GM21360 (cell line): ENCODE measurements at regions not wholly inside any gene's neighbourhood (a gene's known extent, or its start where the extent isn't known, plus 50 kb on each side); places are given as distances from the start of the nearest gene placed in this dataset.

ENCODE experiments used
- ATAC-seq: cut with Tn5 transposase; IDR thresholded peaks from one replicate; pipeline ENCODE4 v1.9.1; 2021; ENCODE audit warnings: mild to moderate bottlenecking, moderate library complexity; ENCODE audit not compliant: unreplicated experiment

DNA sequence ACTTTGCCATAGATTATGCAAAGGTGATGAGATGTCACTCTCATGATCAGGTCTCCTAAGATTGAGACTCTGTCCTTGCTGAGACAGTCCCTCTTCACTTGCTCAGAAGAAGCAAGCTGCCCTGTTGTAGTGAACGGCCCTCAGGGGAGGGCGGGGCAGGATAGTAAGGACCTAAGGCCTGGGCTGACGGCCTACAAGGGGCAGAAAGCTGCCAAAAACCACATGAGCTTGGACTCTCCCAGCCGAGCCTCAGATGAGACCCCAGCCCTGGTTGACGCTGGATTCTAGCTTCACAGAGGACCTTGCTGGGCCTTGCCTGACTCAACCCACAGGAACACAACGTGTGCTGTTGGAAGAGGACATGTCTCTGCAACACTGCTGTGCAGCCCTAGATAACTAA lies 1182.5 kb downstream of the TBC1D22A start:
- ATAC-seq, result no peak

DNA sequence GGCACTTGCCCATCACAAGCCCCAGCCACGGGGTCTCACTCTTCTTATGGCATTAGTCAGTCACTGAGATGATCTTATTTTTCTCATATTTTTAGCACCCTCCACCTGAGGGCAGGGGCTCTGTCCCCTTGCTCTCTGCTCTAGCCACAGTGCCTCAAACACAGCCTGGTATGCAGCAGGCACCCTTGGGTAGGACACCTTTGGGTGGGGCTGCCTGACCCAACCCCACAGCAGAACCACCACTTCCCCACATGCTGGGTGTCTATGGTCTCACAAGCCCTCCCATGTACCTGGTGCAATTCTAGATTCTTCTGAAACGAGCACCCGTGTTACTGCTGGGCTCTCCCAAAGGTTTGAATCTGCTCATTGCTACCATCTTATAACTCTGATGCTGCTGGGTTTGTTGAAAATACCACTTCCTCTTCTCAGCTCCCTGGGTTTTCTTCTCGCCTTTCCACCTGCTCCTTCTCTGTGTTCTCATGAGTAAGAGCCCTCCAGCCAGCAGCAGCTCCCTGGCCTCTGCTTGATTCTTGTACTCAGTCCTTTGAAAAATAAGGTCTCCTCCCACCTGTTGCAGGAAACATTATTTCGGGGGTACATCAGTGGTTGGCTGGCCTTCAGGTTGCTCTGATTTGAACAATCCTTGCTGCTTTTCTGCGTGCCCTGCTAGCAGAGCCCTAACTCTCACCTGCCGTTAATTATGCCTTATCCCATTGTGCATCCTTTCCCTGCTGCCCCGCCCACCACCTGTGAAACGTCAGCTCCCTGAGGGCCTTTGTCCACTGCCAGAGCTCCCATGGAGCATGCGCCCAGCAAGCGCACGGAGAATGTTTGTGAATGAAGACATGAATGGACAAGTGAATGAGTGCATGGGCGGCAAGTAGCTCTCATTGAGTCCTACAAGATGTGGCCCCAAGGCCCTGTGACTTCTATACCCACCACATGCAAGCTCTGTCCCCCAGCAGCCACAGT lies 1181.6 kb downstream of the TBC1D22A start:
- ATAC-seq, result no peak

DNA sequence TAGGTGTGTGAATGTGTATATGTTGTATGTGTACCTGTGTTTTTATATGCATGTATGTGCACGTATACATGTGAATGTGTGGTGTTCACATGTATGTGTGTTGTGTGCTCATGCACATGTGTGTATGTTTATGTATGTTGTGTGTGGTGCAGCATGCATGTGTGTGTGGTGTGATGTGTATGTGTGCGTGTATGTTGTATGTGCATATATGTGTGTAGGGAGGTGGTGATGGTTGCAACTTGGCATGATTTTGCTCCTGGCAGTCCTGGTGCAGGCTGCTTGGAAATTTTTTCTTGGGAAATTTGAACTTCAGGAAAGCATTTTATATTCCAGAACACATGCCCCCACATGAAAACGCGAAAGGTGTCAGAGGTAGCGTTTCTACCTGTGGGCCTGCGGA lies 1177.8 kb downstream of the TBC1D22A start:
- no peak for ATAC-seq

GRCh38 chr22:47933891-47934290 lies 1171.4 kb downstream of the TBC1D22A start:
- no peak for ATAC-seq

DNA sequence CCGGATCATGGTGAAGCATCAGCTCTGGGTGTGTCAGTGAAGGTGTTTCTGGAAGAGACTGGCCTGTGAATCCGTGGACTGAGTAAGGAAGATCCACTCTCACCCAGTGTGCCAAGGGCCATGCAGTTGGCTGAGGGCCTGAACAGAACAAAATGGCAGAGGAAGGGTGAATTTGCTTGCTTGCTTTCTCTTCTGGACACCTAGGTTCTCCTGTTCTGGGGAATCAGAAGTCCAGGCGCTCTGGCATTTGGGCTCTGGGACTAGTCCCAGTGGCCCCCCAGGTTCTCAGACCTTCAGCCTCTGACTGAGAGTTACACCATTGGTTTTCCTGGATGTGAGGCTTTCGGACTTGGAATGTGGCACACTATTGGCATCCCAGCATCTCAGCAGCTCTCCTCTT lies 1170.8 kb downstream of the TBC1D22A start:
- ATAC-seq, result no peak

- no peak for ATAC-seq
Observed at GRCh38 chr22:47929646-47930185, 1167.3 kb downstream of the TBC1D22A start.

DNA sequence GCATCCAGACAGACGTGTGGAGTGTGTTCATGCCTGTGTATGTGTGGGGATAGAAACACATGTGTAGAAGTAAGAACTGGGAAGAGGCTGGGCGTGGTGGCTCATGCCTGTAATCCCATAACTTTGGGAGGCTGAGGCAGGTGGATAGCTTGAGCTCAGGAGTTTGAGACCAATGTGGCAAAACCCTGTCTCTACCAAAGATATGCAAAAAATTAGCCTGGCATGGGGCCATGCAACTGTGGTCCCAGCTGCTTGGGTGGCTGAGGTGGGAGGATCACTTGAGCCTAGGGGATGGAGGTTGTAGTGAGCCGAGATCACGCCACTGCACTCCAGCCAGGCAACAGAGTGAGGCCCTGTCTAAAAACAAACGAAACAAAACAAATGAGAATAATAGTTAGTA lies 1166.6 kb downstream of the TBC1D22A start:
- ATAC-seq, result no peak

- ATAC-seq, result no peak
Observed at GRCh38 chr22:47928631-47929030, 1166.2 kb downstream of the TBC1D22A start.

GRCh38 chr22:47927648-47928210 lies 1165.3 kb downstream of the TBC1D22A start:
- no peak for ATAC-seq

DNA sequence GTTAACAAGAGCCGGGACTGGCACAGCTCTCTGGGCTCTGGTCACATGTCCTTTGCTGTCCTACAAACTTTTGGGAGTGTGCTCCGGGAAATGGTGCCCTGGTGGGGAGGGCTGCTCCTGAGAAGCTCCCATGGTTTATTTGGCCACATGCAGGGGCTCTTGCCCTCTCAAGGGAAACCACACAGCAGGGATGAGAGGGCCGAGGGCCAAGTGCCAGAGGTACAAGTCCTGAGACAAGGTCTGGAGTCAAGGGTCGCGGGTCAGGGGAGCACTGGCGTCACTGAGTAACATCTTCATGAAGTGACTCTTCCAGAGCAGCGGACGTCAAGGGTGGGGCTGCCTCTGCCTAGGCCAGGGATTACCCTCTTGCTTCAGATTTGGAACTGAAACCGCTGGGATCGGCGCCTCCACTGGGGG lies 1160.6 kb downstream of the TBC1D22A start:
- no peak for ATAC-seq

GRCh38 chr22:47921906-47922305 lies 1159.5 kb downstream of the TBC1D22A start:
- ATAC-seq, result no peak

- ATAC-seq, result no peak
Observed at GRCh38 chr22:47920380-47920959, 1158.0 kb downstream of the TBC1D22A start.

DNA sequence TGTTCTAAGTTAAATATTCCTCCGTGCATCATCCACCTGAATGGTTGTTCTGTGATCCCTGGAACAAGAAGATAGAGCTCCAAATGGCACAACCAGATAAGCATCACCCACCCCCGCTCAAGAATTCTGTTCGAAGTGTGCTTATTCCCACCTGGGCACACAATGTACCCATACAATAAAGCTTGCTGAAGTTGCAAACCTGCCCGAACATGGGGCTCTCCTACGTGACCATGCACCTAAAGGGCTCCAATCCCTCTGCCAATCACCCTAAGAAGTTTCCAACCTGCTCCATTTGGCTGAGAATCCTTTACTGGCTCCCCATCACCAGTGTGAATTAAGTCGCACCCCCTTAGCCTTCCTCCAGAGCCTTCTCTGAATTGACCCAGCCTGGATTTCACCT lies 1157.4 kb downstream of the TBC1D22A start:
- ATAC-seq, result no peak

DNA sequence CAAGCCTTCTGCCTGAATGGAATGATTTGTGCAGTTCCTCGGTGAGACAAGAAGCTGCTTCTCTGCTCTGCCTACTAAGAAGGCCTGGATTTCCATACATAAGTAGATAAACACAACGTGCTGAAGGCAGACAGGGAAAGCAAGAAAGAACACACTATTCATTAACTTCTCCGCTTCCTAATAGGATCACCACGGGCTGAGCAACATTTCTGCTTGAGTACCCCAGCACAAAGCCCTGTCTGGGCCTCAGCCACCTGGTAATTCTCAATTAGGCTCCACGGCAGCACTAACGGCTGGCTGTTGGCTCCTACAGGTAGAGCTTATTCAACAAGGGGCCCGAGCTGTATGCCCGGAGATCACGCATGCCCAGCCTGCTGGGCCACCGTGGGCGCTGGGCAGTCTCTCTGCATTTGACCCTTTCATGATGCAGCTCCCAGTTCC lies 1156.6 kb downstream of the TBC1D22A start:
- no peak for ATAC-seq

DNA sequence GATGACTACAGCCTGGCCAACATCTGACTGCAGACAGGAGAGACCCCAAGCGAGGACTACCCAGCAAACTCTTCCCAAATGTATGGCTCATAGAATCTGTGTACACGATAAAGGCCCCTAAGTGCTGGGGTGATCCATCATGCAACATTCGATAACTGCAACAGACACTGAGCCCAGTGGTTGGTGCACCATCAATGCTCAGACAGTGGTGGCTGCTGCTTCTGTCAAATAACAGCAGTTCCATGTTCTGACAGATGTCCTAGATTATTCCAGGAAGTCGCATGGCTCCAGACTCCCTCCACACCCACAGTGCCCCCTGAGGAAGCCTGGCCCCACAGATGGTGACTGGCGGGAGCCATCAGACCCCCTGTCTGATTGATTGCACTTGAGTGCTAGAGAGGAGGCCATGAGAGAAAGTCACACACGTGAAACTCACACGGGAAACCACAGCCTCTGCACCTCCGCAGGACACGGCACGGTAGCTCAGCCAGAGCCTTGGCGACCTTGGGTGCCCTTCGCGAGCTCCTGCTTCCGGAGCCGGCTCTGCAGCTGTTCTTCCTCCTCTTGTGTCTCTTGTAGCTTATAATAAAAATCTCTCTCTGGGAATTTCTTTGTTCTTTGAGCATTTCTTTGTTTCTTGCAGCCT lies 1155.9 kb downstream of the TBC1D22A start:
- ATAC-seq, result no peak

DNA sequence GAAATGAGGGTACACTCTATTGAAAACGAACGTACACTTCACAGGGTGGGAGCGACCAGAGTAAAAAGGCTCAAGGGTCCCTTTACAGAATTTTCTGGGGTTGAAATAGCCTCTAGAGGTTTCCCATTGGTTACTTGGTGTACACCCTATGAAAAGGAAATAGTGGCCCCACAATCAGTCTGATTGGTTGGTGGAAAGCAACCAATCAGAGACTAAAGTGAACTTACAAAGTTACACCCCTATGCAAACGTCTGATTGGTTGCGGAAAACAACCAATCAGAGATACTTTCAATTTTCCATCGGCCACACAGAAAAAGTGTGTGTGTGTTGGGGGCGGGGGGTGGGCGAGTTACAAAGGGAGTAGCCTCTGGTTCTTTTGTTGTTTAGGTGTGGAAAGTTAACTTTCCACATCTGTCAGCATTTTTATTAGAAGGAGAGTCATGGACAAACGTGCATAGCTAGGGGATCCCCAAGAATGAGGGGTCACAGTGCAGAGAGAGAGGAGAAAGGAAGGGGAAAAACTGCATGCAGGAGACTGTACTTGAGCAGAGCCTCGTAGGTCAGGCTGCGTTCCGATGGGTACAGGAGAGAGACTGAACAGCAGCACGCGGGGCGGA lies 1152.1 kb downstream of the TBC1D22A start:
- no peak for ATAC-seq

- no peak for ATAC-seq
Observed at GRCh38 chr22:47902646-47903180, 1140.3 kb downstream of the TBC1D22A start.

- ATAC-seq, result no peak
Observed at GRCh38 chr22:47901911-47902310, 1139.5 kb downstream of the TBC1D22A start.

DNA sequence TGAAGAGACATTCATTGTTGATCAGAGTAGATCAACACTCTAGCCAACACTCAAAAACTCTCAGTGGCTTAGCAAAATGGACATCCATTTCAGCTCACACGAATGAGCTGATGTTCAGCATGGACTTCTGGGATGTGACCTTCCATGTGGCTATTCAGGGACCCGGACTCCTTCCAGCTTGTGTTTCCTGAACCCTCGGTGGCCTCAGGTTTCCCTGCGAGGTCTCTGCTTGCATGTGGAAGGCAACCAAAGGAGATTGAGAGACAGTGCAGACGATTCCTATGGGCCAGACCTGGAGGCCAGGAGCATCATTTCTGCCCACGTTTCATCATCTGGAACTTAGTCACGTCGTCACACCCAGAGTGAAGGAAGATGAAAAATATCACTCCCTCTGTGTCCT lies 1137.4 kb downstream of the TBC1D22A start:
- no peak for ATAC-seq

GRCh38 chr22:47898946-47899345 lies 1136.5 kb downstream of the TBC1D22A start:
- ATAC-seq, result no peak
